ENCODE measurements at regions not wholly inside any gene's neighbourhood (a gene's known extent, or its start where the extent isn't known, plus 50 kb on each side); places are given as distances from the start of the nearest gene placed in this dataset.

- Histone ChIP-seq H2AFZ (ENCODE audit: low read length) (no peak overlapping the region), H3K79me2 (ENCODE audit: insufficient read depth, low read length) (no peaks in the 10 kb centered on the region), H4K91ac (ENCODE audit: insufficient read length, low read depth, low read length) (no peak overlapping the region), H4K8ac (replicated peaks; ENCODE audit: insufficient read length, low read depth, low read length) (no peak overlapping the region), H3K23ac (ENCODE audit: insufficient read length, low read depth, low read length) (no peak overlapping the region), H3K4me2 (ENCODE audit: insufficient read depth, insufficient read length, low read length) (no peak overlapping the region), H3K56ac (ENCODE audit: insufficient read length, low read depth, low read length) (no peak overlapping the region), H3K27ac (ENCODE audit: insufficient read length, low read depth, low read length) (no peak overlapping the region), H4K20me1 (ENCODE audit: control insufficient read depth, insufficient read depth, insufficient read length) (no peaks in the 10 kb centered on the region), H3K4me1 (ENCODE audit: insufficient read depth, low read length) (no peaks in the 10 kb centered on the region), H3K4ac (ENCODE audit: low read depth, low read length) (no peak overlapping the region), H3K9me3 (ENCODE audit: control insufficient read depth, low read depth, low read length) (no peaks in the 10 kb centered on the region), H2AK5ac (ENCODE audit: insufficient read length, low read length) (no peak overlapping the region), H2BK20ac (ENCODE audit: low read depth, low read length, poor library complexity, severe bottlenecking) (no peak overlapping the region), H2BK15ac (ENCODE audit: low read depth, low read length) (no peak overlapping the region), H2BK5ac (ENCODE audit: insufficient read length, low read length) (no peak overlapping the region), H3K79me1 (ENCODE audit: insufficient read depth, low read depth, low read length, poor library complexity, severe bottlenecking) (no peaks in the 10 kb centered on the region), H3T11ph (ENCODE audit: low read length) (no peak overlapping the region), H4K5ac (ENCODE audit: insufficient read length, low read depth, low read length) (no peak overlapping the region), H3K9ac (ENCODE audit: extremely low read depth, insufficient read length, low read length) (no peak overlapping the region), H2BK12ac (ENCODE audit: insufficient read length, low read depth, low read length) (no peak overlapping the region), H2BK120ac (ENCODE audit: low read depth, low read length, poor library complexity, severe bottlenecking) (no peak overlapping the region), H3K14ac (ENCODE audit: insufficient read depth, low read length) (no peak overlapping the region), H3K23me2 (ENCODE audit: insufficient read length, low read depth, low read length, poor library complexity, severe bottlenecking) (no peaks in the 10 kb centered on the region), H3K27me3 (ENCODE audit: insufficient read depth, low read length) (no peaks in the 10 kb centered on the region), H3K18ac (ENCODE audit: insufficient read length, low read depth, low read length) (no peak overlapping the region)
- TF ChIP-seq, protein P1, sequence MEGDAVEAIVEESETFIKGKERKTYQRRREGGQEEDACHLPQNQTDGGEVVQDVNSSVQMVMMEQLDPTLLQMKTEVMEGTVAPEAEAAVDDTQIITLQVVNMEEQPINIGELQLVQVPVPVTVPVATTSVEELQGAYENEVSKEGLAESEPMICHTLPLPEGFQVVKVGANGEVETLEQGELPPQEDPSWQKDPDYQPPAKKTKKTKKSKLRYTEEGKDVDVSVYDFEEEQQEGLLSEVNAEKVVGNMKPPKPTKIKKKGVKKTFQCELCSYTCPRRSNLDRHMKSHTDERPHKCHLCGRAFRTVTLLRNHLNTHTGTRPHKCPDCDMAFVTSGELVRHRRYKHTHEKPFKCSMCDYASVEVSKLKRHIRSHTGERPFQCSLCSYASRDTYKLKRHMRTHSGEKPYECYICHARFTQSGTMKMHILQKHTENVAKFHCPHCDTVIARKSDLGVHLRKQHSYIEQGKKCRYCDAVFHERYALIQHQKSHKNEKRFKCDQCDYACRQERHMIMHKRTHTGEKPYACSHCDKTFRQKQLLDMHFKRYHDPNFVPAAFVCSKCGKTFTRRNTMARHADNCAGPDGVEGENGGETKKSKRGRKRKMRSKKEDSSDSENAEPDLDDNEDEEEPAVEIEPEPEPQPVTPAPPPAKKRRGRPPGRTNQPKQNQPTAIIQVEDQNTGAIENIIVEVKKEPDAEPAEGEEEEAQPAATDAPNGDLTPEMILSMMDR (conservative IDR thresholded peaks at IDR 0.05): no peak
- H3K36me3 Mint-ChIP-seq (ENCODE audit: insufficient read depth in 1 of 3, low read depth in 3 of 3): no peaks in the 10 kb centered on the region
- H3K4me3 Mint-ChIP-seq: no peak overlapping the region; a peak in 1 of 5 replicates
- no peaks in the 10 kb centered on the region for H3K9me3 Mint-ChIP-seq
- no peak for DNase-seq
- no peak overlapping the region for H3K27ac Mint-ChIP-seq
- no CpG with 5 or more reads among the region's 4 CpGs for WGBS (ENCODE audit: extremely low coverage, insufficient read length, low lambda C conversion rate)
- H3K27me3 Mint-ChIP-seq (ENCODE audit: low read depth): no peaks in the 10 kb centered on the region
- peaks cover 0 to 3% of the 10 kb centered on the region in 2 experiments; a peak in 2 of 4 replicates for H3K4me1 Mint-ChIP-seq
Measured at GRCh38 chr5:85967681-85968080, 650.1 kb upstream of the COX7C start.

Data from H9 (cell line).